Medulla oblongata (tissue), 1 donor: ENCODE measurements at regions not wholly inside any gene's neighbourhood (a gene's known extent, or its start where the extent isn't known, plus 50 kb on each side); places are given as distances from the start of the nearest gene placed in this dataset.

ENCODE experiments used
- DNase-seq: peaks from one replicate; pipeline ENCODE4 v3.0.0-alpha.2; 2015; ENCODE audit errors: extremely low spot score

- no peak for DNase-seq
These were observed 740.7 kb downstream of the DHX35 start for GRCh38 chr20:39702701-39703349.

- no peak for DNase-seq
These were observed 738.4 kb downstream of the DHX35 start for GRCh38 chr20:39700528-39700927.

GRCh38 chr20:39699166-39699725 lies 737.1 kb downstream of the DHX35 start:
- no peak for DNase-seq

GRCh38 chr20:39698752-39699151 lies 736.6 kb downstream of the DHX35 start:
- DNase-seq, result no peak

- DNase-seq, result no peak
These were observed 729.2 kb downstream of the DHX35 start for GRCh38 chr20:39691151-39691862.

GRCh38 chr20:39676857-39677391 lies 714.8 kb downstream of the DHX35 start:
- DNase-seq, result peak; percentile 39

GRCh38 chr20:39676241-39676640 lies 714.1 kb downstream of the DHX35 start:
- DNase-seq, result no peak

- no peak for DNase-seq
These were observed 712.7 kb downstream of the DHX35 start for GRCh38 chr20:39674842-39675241.

GRCh38 chr20:39670988-39671387 lies 708.8 kb downstream of the DHX35 start:
- no peak for DNase-seq

GRCh38 chr20:39669659-39670058 lies 707.5 kb downstream of the DHX35 start:
- DNase-seq, result no peak

- no peak for DNase-seq
These were observed 705.9 kb downstream of the DHX35 start for GRCh38 chr20:39668038-39668437.

GRCh38 chr20:39661833-39662232 lies 699.7 kb downstream of the DHX35 start:
- DNase-seq, result no peak

- DNase-seq, result no peak
These were observed 698.8 kb downstream of the DHX35 start for GRCh38 chr20:39660965-39661364.

- no peak for DNase-seq
These were observed 698.1 kb downstream of the DHX35 start for GRCh38 chr20:39660226-39660625.

- no peak for DNase-seq
These were observed 696.7 kb downstream of the DHX35 start for GRCh38 chr20:39658662-39659409.

- DNase-seq, result peak; percentile 37
These were observed 692.0 kb downstream of the DHX35 start for GRCh38 chr20:39654171-39654570.

GRCh38 chr20:39651645-39652325 lies 689.6 kb downstream of the DHX35 start:
- no peak for DNase-seq

- no peak for DNase-seq
These were observed 684.8 kb downstream of the DHX35 start for GRCh38 chr20:39646874-39647413.

- DNase-seq, result no peak
These were observed 683.0 kb downstream of the DHX35 start for GRCh38 chr20:39645131-39645530.

- no peak for DNase-seq
These were observed 681.1 kb downstream of the DHX35 start for GRCh38 chr20:39643292-39643691.

- no peak for DNase-seq
These were observed 679.3 kb downstream of the DHX35 start for GRCh38 chr20:39641423-39641822.
